Kidney epithelial cell (primary cell): ENCODE measurements at regions not wholly inside any gene's neighbourhood (a gene's known extent, or its start where the extent isn't known, plus 50 kb on each side); places are given as distances from the start of the nearest gene placed in this dataset.

Experiments
- DNase-seq: peaks from one replicate; pipeline ENCODE4 v3.0.0-alpha.2; 2010; ENCODE audit warnings: low read depth
- H3K27me3 ChIP-seq: 2 replicates; pipeline ENCODE4 v1.6.0; 2011; ENCODE audit warnings: low read length; ENCODE audit not compliant: control insufficient read depth, insufficient read depth
- H3K36me3 ChIP-seq: 2 replicates; pipeline ENCODE4 v1.5.1; 2011; ENCODE audit warnings: low read length; ENCODE audit not compliant: control insufficient read depth, insufficient read depth
- H3K4me3 ChIP-seq: 2 replicates; pipeline ENCODE4 v1.5.1; 2011; ENCODE audit warnings: low read depth, mild to moderate bottlenecking, control low read depth, low read length
- TF ChIP-seq, protein P1 (sequence below): IDR thresholded peaks from 2 replicates; pipeline ENCODE4 v1.5.1; 2011; ENCODE audit warnings: mild to moderate bottlenecking, moderate library complexity, low read length, control low read depth, inconsistent platforms; ENCODE audit not compliant: insufficient read depth, poor library complexity, severe bottlenecking

DNA sequence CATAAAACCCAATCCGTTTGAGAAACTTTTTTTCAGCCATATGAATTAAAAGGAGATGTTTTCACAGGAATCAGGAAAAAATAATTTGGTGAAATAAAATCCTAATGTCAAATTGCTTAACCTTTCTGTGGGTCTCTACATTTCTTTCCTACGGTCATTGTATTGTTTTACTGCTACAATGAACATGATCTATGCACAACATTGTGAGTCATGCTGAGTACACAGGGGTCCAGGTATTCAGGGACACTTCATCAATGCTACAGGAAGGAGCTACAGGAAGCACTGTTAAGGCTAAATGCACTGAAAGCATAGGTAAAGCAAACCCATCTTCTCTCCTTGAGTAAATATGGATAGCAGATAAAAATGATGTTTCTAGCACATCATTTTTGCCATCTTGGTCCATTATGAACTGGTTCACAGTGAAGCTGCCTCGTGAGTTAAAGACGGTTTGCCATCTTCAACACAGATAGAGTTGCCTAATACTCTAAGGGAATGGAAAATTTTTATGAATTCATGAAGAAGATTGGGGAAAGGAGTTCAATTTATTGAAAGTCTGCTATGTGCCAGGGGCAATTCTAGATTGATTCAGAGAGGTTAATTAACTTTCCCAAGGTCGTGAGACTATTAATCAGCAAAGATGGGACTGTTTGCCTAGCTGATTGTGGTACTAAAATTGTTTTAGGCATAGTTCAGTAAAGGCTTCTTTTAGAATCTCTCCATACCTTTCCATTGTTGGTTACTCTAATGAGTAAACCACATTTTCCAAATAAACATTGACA is 85.5 kb downstream of the DIRAS2 start:
- no peak overlapping the region for H3K4me3 ChIP-seq
- no peaks in the 10 kb centered on the region for H3K27me3 ChIP-seq
- H3K36me3 ChIP-seq, result no peaks in the 10 kb centered on the region
- TF ChIP-seq, protein P1, sequence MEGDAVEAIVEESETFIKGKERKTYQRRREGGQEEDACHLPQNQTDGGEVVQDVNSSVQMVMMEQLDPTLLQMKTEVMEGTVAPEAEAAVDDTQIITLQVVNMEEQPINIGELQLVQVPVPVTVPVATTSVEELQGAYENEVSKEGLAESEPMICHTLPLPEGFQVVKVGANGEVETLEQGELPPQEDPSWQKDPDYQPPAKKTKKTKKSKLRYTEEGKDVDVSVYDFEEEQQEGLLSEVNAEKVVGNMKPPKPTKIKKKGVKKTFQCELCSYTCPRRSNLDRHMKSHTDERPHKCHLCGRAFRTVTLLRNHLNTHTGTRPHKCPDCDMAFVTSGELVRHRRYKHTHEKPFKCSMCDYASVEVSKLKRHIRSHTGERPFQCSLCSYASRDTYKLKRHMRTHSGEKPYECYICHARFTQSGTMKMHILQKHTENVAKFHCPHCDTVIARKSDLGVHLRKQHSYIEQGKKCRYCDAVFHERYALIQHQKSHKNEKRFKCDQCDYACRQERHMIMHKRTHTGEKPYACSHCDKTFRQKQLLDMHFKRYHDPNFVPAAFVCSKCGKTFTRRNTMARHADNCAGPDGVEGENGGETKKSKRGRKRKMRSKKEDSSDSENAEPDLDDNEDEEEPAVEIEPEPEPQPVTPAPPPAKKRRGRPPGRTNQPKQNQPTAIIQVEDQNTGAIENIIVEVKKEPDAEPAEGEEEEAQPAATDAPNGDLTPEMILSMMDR, result no peak
- no peak for DNase-seq

DNA sequence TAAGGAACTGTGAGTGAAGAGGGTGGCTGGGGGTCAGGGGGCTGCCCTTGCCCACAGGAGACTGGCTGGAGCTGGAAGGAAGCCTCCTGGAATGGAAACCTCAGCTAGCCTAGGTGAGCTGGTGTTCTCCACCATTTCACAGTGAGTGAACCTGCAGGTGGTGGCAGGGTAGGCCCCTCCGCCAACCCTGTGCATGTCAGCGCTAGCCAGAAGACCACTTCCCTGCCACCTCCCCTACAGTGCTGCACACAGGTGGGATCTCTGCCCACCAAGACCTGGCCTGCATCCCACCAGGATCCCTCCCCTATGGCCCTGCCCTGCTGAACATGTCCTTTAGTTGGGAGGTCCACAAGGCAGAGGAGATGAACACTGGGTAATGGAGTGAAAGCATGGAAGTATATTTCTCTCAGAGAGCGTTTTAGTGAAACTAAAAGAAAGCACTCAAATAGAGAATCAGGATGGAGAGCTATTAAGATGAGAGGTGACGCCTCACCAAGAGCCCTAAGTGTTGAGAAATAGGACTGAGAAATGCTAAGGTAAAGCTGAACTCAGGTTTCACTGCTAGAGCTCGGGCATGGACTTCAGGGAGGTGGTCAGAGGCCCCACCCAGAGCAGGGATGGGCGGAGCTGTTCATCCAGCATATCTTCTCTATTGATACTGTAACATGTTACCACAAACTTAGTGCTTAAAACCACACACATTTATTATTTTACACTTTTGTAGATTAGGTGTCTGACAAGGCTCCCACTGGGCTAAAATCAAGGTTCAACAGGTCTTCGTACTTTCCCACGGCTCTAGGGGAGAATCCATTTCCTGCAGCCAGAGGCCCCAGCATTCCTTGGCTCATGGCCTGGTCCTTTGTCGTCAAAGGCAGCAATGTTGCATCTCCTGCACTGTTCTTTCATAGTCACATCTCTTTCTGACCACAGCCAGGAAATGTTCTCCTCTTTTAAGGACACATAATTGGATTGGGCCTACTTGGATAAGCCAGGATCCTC is 83.2 kb downstream of the DIRAS2 start:
- no peaks in the 10 kb centered on the region for H3K36me3 ChIP-seq
- H3K27me3 ChIP-seq, result no peaks in the 10 kb centered on the region
- TF ChIP-seq, protein P1, result no peak
- no peak for DNase-seq
- no peak overlapping the region for H3K4me3 ChIP-seq
